NOMO-1 (cell line): ENCODE measurements at regions not wholly inside any gene's neighbourhood (a gene's known extent, or its start where the extent isn't known, plus 50 kb on each side); places are given as distances from the start of the nearest gene placed in this dataset.
A peak's percentile ranks its signal among the peaks of the same experiment; 100 is the strongest.

ENCODE experiments used
- DNase-seq, 2 experiments: peaks; one replicate each; lab custom pipeline; 2025; ENCODE audit not compliant: unreplicated experiment in 2 of 2; lab: John Stamatoyannopoulos, UW

DNA sequence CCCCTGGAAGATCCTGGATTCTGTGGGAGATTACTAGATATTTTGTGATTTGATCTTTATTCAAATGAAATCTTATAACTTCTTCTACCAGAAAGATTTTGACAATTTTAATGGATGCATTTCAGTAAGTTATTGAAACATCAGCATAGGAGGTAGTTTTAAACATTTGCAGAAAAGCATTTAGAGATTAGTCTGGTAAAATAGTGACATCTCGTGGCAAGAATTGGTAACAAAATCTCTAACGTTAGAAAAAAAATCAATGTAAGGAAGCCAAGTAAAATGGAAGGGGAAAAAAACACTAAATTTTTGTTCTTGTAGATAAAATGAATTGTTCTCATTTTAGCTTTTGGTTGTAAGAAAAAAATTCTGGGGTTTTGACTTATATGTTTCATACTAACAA lies 73.3 kb downstream of the TASL start:
- peak; percentile 12 to 58 for DNase-seq

GRCh38 chrX:30495468-30495867 lies 82.1 kb downstream of the TASL start:
- DNase-seq: no peak

GRCh38 chrX:30493348-30493747 lies 84.2 kb downstream of the TASL start:
- DNase-seq: no peak

- DNase-seq: no peak
These were observed 88.2 kb downstream of the TASL start for GRCh38 chrX:30489323-30489722.

- peak in 1 of 2 experiments; percentile 63 for DNase-seq
These were observed 89.5 kb downstream of the TASL start for GRCh38 chrX:30488092-30488491.

GRCh38 chrX:30483996-30484395 lies 93.6 kb downstream of the TASL start:
- no peak for DNase-seq

DNA sequence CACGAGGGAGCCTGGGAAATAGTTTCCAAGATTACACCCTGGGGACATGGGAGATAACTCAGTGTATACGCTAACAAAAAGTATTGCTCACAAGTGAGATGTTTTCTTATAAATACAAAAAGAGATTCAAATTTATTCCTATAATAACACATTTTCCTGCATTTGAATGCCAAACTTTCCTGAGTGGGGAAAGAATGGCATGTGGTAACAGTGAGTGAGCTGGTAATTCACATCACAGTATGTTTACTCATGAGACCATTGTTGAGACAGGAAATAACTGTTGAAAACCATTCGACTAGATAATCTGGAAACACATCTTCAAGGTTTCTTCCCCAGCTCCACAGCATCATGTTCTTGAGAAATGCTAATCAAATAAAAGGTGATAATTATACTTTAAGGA lies 109.1 kb downstream of the TASL start:
- no peak for DNase-seq
